OCI-LY3 (cell line): ENCODE measurements at regions not wholly inside any gene's neighbourhood (a gene's known extent, or its start where the extent isn't known, plus 50 kb on each side); places are given as distances from the start of the nearest gene placed in this dataset.

Source experiments
- H2AFZ ChIP-seq: fragments of 200-600, 300-600 bp; shearing (Covaris generic); 2 replicates; pipeline ENCODE4 v1.6.0; 2014; ENCODE audit warnings: antibody characterized with exemption, low read depth, low read length
- H3K27ac ChIP-seq: fragments of 200-600, 300-600 bp; sonication (generic); 2 replicates; pipeline ENCODE4 v1.5.1; 2014; ENCODE audit warnings: mild to moderate bottlenecking, low read length, moderate library complexity, mixed read lengths
- H3K27me3 ChIP-seq: fragments of 200-600, 300-600 bp; sonication (generic); 2 replicates; pipeline ENCODE4 v1.6.1; 2014; ENCODE audit warnings: low read depth, low read length, mixed read lengths
- H3K36me3 ChIP-seq: fragments of 200-600, 300-600 bp; sonication (generic); replicated peaks from 2 replicates; pipeline ENCODE3; 2014; ENCODE audit warnings: low read depth, low read length, mixed read lengths
- H3K4me1 ChIP-seq: fragments of 300-600, 200-600 bp; sonication (generic); 2 replicates; pipeline ENCODE4 v1.6.1; 2014; ENCODE audit warnings: low read length, mixed read lengths
- H3K4me2 ChIP-seq: fragments of 200-600, 300-600 bp; sonication (generic); 2 replicates; pipeline ENCODE4 v1.6.1; 2014; ENCODE audit warnings: low read length, mixed read lengths
- H3K4me3 ChIP-seq: fragments of 300-600, 200-600 bp; sonication (generic); 2 replicates; pipeline ENCODE4 v1.5.1; 2014; ENCODE audit warnings: antibody characterized with exemption, mild to moderate bottlenecking, low read length, moderate library complexity
- H3K79me2 ChIP-seq: fragments of 300-600, 200-600 bp; shearing (Covaris generic); 2 replicates; pipeline ENCODE4 v1.6.1; 2014; ENCODE audit warnings: mild to moderate bottlenecking, low read length, mixed read lengths
- H3K9ac ChIP-seq: fragments of 300-600, 200-600 bp; shearing (Covaris generic); 2 replicates; pipeline ENCODE4 v1.6.0; 2014; ENCODE audit warnings: mild to moderate bottlenecking, low read length, moderate library complexity
- H3K9me3 ChIP-seq: fragments of 200-600, 300-600 bp; shearing (Covaris generic); 2 replicates; pipeline ENCODE4 v1.6.1; 2014; ENCODE audit warnings: low read length, mixed read lengths; ENCODE audit not compliant: insufficient read depth
- H4K20me1 ChIP-seq: fragments of 200-600, 300-600 bp; sonication (generic); 2 replicates; pipeline ENCODE4 v1.6.1; 2016; ENCODE audit warnings: low read length, mixed read lengths; ENCODE audit not compliant: insufficient read depth
- CTCF ChIP-seq: fragments of 200-600, 300-600 bp; sonication (generic); IDR thresholded peaks from 2 replicates; pipeline ENCODE4 v1.5.1; 2014; ENCODE audit warnings: antibody characterized with exemption, low read length, low read depth
- EZH2phosphoT487 ChIP-seq: fragments of 200-600 bp; shearing (Covaris generic); IDR thresholded peaks from 2 replicates; pipeline ENCODE4 v1.6.1; 2018; ENCODE audit warnings: antibody characterized with exemption, mixed run types, low read depth

- Histone ChIP-seq H2AFZ (no peak overlapping the region), H3K9me3 (no peaks in the 10 kb centered on the region), H3K27me3 (peaks cover 27% of the 10 kb centered on the region), H3K4me2 (peak overlapping the region; percentile 16; the same call in 1 of the 2 replicates), H3K79me2 (no peaks in the 10 kb centered on the region), H4K20me1 (no peaks in the 10 kb centered on the region), H3K9ac (no peak overlapping the region), H3K4me3 (no peak overlapping the region), H3K27ac (no peak overlapping the region), H3K36me3 (no peaks in the 10 kb centered on the region), H3K4me1 (peaks cover 9% of the 10 kb centered on the region)
- TF ChIP-seq CTCF (no peak), EZH2phosphoT487 (no peak)
Measured at GRCh38 chr4:96009427-96010119, 169.7 kb downstream of the PDHA2 start.

GRCh38 chr4:96012687-96013086, 172.8 kb downstream of the PDHA2 start:
- no peak overlapping the region for H3K27ac ChIP-seq
- TF ChIP-seq CTCF (no peak), EZH2phosphoT487 (no peak)
- peaks cover 42% of the 10 kb centered on the region for H3K27me3 ChIP-seq
- no peak overlapping the region for H3K4me2 ChIP-seq
- H2AFZ ChIP-seq: no peak overlapping the region
- no peak overlapping the region for H3K9ac ChIP-seq
- H3K36me3 ChIP-seq: no peaks in the 10 kb centered on the region
- H3K4me1 ChIP-seq: peaks cover 21% of the 10 kb centered on the region
- H3K4me3 ChIP-seq: no peak overlapping the region
- no peaks in the 10 kb centered on the region for H3K9me3 ChIP-seq
- no peaks in the 10 kb centered on the region for H3K79me2 ChIP-seq
- peaks cover 10% of the 10 kb centered on the region; the same call in 1 of the 2 replicates for H4K20me1 ChIP-seq

- peaks cover 12% of the 10 kb centered on the region for H3K4me1 ChIP-seq
- H3K9ac ChIP-seq: no peak overlapping the region
- no peak overlapping the region for H2AFZ ChIP-seq
- H3K4me3 ChIP-seq: no peak overlapping the region
- TF ChIP-seq CTCF: no peak
- no peak for TF ChIP-seq EZH2phosphoT487
- peak overlapping the region; percentile 62 for H3K4me2 ChIP-seq
- H3K36me3 ChIP-seq: no peaks in the 10 kb centered on the region
- H3K27ac ChIP-seq: no peak overlapping the region
- H3K9me3 ChIP-seq: no peaks in the 10 kb centered on the region
- no peaks in the 10 kb centered on the region for H3K79me2 ChIP-seq
- peaks cover 10% of the 10 kb centered on the region; the same call in 1 of the 2 replicates for H4K20me1 ChIP-seq
- H3K27me3 ChIP-seq: peaks cover 59% of the 10 kb centered on the region
Measured at GRCh38 chr4:96016634-96017299, 176.9 kb downstream of the PDHA2 start.

- no peak overlapping the region for H3K27ac ChIP-seq
- no peak overlapping the region for H2AFZ ChIP-seq
- H3K27me3 ChIP-seq: peaks cover 34% of the 10 kb centered on the region
- H3K79me2 ChIP-seq: no peaks in the 10 kb centered on the region
- no peak overlapping the region for H3K4me2 ChIP-seq
- no peaks in the 10 kb centered on the region for H3K36me3 ChIP-seq
- H3K9ac ChIP-seq: no peak overlapping the region
- H4K20me1 ChIP-seq: no peaks in the 10 kb centered on the region
- TF ChIP-seq EZH2phosphoT487 (no peak), CTCF (no peak)
- peaks cover 2% of the 10 kb centered on the region; the same call in 1 of the 2 replicates for H3K4me1 ChIP-seq
- H3K9me3 ChIP-seq: no peaks in the 10 kb centered on the region
- H3K4me3 ChIP-seq: no peak overlapping the region
Measured at GRCh38 chr4:96025011-96025410, 185.1 kb downstream of the PDHA2 start.
